ENCODE measurements at regions not wholly inside any gene's neighbourhood (a gene's known extent, or its start where the extent isn't known, plus 50 kb on each side); places are given as distances from the start of the nearest gene placed in this dataset.
"Not testable (repeated sequence)": the region's sequence is repeated elsewhere in the genome, so short reads cannot be mapped to it uniquely, and the experiment has no call there.

- DNase-seq, result no peak
These were observed 115.2 kb upstream of the MDFIC start for GRCh38 chr7:114806590-114807162.

GRCh38 chr7:114812570-114812969, 109.3 kb upstream of the MDFIC start:
- no peak for DNase-seq

DNA sequence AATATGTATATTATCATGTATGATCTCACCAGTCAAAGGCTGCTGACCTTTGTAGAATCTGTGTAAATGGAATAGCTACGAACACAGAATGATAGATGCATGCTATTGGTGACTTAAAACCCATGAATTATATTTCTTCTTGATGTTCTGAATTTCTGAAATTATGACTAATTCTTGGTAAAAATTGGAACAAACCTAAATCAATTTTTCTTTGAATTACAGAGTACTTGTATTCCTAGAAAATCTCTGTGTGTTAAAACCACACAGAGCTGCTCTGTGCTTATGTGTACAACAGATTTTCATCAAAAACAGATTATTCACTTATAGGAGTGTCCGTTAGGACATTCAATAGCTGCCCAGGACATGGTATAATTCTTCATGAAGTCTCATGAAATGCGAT, 108.3 kb upstream of the MDFIC start:
- DNase-seq, result no peak

- not testable (repeated sequence) for DNase-seq
These were observed 104.9 kb upstream of the MDFIC start for GRCh38 chr7:114817036-114817435.

- peak in 1 of 3 donors; percentile 58 for DNase-seq
These were observed 103.4 kb upstream of the MDFIC start for GRCh38 chr7:114818501-114818900.

DNA sequence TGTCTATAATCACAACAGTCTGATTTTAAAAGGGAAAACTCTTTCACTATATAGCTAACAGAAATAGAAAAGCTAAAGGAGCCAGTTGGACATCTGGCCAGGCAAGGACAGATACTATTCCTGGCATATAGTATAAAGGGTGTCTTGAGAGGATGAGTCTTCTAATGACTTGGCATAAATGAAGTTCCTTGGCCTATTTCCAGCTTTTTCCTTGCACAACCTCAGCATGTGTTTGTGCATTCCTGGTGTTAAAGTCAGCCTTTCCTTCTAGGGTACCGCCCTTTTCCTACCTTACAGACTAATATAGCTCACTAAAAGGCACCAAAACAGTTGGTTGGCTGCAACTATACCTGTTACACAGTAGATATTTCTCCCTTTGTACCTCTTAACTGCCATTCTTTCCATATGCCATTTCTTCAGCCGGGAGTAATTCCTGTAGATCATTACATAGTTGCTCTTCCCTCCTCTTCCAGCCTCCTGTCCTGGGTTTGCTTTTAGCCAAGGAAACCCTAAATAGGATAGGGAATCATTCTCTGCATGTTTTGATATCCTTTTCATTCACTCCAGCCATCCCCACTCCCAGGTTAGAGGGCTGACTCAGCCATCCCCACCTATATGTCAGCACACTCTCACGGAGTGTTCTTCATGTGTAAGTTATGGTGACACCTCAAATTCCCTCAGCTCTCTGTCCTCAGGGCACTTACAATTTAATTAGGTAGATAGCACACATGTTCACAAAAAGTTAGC, 102.1 kb upstream of the MDFIC start:
- DNase-seq, result peak; percentile 48 to 94 (median 73)

DNA sequence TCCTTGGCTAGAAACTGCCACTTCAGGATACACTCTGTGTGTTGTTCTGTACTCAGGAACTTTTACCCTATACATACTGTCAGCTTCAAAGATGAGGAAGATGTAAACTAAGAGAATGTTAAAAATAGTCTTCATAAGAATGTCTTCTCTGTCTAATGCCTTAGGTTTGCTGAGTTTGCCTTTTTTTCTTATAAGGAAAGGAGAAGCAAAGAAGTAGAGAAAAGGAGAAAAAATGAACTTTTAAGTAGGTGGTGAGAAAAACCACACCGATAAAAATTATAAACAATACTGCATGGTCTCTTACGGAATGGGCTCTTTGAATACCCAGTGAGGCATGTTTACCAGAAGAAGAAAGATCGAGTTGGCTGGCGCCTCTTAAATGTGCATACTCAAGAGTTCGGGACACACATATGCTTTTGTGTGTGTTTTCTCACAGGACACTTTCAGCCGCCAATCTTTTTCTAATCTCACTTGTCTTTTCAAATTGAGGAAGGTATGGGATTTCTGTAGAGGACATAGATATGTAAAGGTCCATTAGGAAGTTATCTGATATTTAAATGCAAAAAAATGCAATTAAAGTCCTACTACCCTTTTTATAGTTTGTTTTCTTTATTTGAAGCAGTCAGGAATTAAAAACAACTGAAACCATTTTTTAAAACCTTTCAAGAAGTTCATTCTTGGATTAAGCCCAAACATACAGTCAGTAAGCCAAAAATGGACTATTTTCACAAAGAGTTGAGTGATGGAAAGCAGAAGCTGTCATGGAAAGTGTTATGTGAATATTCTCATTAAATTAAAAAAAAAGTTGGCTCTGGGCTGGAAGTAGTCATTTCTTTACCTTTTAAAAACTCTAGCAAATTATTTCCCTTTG, 100.6 kb upstream of the MDFIC start:
- DNase-seq, result peak; percentile 35 to 59 (median 56)

DNA sequence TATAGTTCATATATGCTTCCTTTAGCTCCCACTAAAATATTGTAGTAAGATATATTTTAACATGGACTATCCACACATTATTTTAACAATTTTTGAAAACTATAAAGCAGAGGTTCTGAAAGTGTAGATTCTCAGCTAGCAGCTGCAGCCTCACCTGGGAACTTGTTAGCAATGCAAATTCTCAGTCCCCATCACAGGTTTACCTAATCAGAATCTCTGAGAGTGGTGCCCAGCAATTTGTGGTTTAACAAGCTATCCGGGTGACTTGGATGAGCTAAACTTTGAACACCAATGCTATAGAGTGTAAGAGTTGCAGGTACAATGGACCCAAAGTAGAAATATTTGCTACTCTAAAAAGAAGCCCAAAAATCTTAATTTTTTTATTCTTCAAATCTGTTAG, 99.8 kb upstream of the MDFIC start:
- no peak for DNase-seq

DNA sequence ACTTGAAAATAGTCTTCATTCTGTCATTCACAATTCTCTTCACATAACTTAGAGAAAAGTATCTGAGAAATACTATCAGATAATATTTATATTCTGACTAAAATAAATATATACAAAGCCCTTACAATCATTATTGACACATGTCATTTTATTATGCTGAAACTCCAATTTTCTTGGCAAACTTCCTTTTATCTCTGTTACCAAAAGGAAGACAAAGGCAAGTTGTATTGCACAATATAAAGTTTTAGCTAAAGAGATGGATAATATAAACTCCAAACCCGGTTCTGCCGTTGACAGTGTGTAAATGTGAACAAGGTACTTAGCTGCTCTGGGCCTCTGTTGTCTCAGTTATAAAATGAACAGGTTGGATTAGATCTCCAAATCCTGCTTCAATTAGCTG, 99.0 kb upstream of the MDFIC start:
- no peak for DNase-seq

DNA sequence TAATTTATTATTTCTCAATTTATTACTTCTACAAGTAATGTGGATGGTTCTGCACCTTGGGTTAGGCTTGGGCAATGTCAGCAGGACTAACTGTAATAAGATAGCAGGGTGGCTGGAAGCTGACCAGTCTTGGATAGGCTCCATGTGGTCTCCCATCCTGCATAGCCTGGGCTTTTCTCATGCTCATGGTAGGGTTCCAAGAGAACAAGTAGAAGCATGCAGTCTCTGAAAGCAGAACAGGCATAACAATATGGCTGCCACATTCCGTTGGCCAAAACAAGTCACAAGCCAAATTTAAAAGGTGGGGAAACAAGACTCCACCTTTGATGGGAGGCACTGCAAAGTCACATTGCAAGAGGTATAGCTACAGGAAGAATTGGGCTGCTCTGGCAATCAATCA, 98.6 kb upstream of the MDFIC start:
- no peak for DNase-seq

- no peak for DNase-seq
These were observed 96.4 kb upstream of the MDFIC start for GRCh38 chr7:114825423-114825951.

DNA sequence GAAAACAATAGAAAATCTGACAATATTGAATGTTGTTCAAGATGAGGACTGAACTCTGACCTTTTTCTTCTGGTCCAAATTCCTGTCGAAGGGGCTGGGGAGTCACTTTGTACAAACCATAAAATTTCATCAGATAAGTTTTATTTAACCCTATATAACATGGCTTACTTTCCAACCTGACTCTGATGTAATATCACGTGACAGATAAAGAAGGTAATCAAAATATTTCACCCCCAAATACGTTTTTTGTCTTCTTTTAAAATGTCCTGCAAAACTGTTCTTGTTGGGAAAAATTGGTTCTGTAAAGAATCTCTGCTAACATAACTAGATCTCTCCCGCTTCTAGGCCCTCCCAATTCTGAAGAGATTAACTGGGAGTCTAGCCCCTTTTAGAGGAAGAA, 90.9 kb upstream of the MDFIC start:
- DNase-seq, result no peak

DNA sequence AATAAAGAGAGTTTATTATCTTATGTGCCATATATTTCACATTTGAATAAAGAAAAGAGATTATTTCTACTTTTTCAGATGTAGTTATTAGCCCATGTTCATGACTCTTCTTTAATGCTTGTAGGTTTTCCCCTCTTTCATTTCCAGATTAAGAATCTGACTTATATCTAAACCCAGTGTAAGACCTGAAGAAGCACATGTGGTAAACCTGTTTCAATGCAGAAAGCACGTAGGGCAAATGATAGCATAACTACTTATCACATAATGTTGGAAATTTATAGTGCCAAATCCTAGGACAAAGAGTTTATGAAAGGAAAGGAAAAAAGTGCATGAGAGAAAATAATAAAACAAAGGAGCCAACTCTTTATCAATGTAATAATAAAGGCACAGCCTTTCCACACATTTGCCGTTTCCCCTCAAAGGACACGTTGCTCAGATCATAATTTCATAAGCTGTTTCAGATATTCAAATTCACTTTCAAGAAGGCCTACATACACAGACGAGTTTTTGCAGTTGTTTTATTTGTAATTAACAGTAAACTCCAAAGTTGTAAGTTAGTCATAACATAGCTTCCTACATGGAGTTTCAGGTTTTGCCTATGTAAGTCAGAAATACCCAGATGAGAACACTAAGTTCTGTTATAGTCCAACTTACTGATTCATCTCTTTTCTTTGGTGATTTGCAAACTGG, 88.8 kb upstream of the MDFIC start:
- DNase-seq, result no peak

GRCh38 chr7:114835303-114835702, 86.6 kb upstream of the MDFIC start:
- no peak for DNase-seq

- DNase-seq, result no peak
These were observed 86.0 kb upstream of the MDFIC start for GRCh38 chr7:114835861-114836260.

- DNase-seq, result no peak
These were observed 79.3 kb upstream of the MDFIC start for GRCh38 chr7:114842551-114843065.

GRCh38 chr7:114843102-114843501, 78.8 kb upstream of the MDFIC start:
- no peak for DNase-seq

- DNase-seq, result peak in 2 of 3 donors; percentile 12 to 59
These were observed 70.4 kb upstream of the MDFIC start for GRCh38 chr7:114851406-114852061.

- DNase-seq, result no peak
These were observed 69.6 kb upstream of the MDFIC start for GRCh38 chr7:114852293-114852692.

DNA sequence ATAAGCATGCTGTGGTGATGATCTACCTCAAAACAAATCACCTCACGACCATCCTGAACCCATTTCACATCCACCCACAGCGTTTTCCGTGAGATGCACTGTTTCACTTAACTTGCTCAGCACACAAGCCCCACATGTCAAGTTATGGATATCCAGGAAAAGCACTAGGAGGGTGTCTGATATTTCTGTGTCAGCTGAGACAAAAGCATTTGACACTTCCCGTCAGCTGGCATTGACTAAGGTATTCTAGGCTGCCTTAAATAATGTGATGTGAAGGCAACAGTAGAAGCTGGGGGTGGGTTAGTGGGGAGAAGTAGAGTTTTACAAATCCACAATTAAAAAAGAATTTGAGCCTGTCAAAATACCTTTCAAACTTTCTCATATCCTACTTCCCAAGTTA, 68.7 kb upstream of the MDFIC start:
- DNase-seq, result no peak

DNA sequence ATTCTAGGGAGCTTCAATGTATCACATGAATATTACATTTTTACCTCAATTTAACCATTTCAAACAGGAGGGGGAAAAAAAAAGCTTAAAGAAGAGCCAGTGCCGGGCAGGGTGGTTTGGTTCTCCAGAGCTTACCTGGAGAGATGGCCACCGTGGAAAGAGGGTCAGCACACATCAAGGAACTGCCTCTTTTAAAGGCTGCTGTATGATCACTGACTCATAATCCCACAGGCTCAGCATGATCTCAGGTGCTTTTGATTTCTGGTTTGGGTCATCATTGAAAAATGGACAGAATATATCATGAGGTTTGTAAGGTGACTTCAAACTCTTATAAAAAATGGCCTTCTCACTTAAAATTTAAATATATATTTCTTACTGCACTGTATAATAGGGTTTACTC, 67.5 kb upstream of the MDFIC start:
- no peak for DNase-seq
